ENCODE measurements at regions not wholly inside any gene's neighbourhood (a gene's known extent, or its start where the extent isn't known, plus 50 kb on each side); places are given as distances from the start of the nearest gene placed in this dataset.

DNA sequence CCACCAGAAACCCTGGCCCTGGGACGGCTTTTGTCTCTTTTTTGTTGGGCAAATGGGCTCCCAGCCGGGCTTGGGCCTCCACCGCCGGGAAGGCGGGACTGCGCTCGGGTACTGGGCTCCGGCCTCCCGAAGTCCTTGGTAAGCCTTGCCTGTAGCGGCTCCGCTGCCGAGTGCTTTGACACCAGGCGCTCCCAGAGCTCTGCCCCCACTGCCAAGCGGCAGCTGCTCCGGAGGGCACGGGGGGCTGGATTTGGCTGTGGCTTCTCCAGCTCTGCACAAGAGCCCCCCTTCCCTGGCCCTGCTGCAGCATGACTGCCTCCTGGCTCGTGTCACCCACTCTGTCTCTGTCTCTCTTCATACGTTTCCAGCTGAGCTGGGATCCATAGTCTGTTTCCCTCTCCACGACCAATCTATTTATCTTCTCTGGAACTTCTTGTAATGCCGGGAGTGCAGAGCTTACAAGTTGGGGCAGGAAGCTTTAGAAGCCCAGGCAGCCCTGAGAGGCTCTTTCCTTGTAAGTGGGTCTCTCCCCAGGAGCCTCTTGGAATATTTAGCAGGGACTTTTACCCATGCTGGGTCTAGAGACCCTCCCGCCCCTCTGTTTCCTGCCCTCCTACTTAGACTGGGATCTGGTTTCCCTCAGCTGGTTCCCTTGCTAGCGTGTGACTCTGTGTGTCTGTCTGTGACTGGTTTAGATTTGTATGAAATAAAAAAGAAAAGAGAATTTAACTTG lies 246.9 kb upstream of the GSE1 start:
- TF ChIP-seq, protein P1, sequence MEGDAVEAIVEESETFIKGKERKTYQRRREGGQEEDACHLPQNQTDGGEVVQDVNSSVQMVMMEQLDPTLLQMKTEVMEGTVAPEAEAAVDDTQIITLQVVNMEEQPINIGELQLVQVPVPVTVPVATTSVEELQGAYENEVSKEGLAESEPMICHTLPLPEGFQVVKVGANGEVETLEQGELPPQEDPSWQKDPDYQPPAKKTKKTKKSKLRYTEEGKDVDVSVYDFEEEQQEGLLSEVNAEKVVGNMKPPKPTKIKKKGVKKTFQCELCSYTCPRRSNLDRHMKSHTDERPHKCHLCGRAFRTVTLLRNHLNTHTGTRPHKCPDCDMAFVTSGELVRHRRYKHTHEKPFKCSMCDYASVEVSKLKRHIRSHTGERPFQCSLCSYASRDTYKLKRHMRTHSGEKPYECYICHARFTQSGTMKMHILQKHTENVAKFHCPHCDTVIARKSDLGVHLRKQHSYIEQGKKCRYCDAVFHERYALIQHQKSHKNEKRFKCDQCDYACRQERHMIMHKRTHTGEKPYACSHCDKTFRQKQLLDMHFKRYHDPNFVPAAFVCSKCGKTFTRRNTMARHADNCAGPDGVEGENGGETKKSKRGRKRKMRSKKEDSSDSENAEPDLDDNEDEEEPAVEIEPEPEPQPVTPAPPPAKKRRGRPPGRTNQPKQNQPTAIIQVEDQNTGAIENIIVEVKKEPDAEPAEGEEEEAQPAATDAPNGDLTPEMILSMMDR (IDR thresholded peaks at IDR 0.05): no peak
- no peak for TF ChIP-seq EP300 (IDR thresholded peaks at IDR 0.05)
